Brain microvascular endothelial cell (primary cell): ENCODE measurements at regions not wholly inside any gene's neighbourhood (a gene's known extent, or its start where the extent isn't known, plus 50 kb on each side); places are given as distances from the start of the nearest gene placed in this dataset.

Source experiments
- DNase-seq: peaks from one replicate; pipeline ENCODE4 v3.0.0-alpha.2; 2020
- H3K27ac ChIP-seq: fragments of 250-450 bp; sonication (Bioruptor Pico); 2 replicates; pipeline ENCODE4 v1.5.1; 2020; ENCODE audit warnings: mild to moderate bottlenecking, moderate library complexity
- H3K27me3 ChIP-seq: fragments of 250-450 bp; sonication (Bioruptor Pico); replicated peaks from 2 replicates; pipeline ENCODE4 v1.5.1; 2020; ENCODE audit warnings: mild to moderate bottlenecking
- H3K36me3 ChIP-seq: fragments of 250-450 bp; sonication (Bioruptor Pico); replicated peaks from 2 replicates; pipeline ENCODE4 v1.5.1; 2020; ENCODE audit warnings: mild to moderate bottlenecking
- H3K4me3 ChIP-seq: 2 replicates; pipeline ENCODE4 v1.5.1; 2011; ENCODE audit warnings: low read depth, mild to moderate bottlenecking, control low read depth, low read length, moderate library complexity
- CTCF ChIP-seq: IDR thresholded peaks from 2 replicates; pipeline ENCODE4 v1.5.1; 2011; ENCODE audit warnings: low read depth, mild to moderate bottlenecking, moderate library complexity, low read length, control low read depth, inconsistent platforms; ENCODE audit errors: missing control alignments
- in situ Hi-C: cut with HindIII; loops from 2 replicates; pipeline ENCODE4 v1.10.0; 2017; ENCODE audit warnings: low sequenced_read_pairs, low pct_ligation_motif_present

- no peak for TF ChIP-seq CTCF
- no peak for DNase-seq
- in situ Hi-C loops, result no loop called here
- H3K27ac ChIP-seq, result no peak overlapping the region
- H3K36me3 ChIP-seq, result no peaks in the 10 kb centered on the region
- H3K4me3 ChIP-seq, result no peak overlapping the region
- H3K27me3 ChIP-seq, result no peaks in the 10 kb centered on the region
Observed at GRCh38 chr7:133202942-133203341, 49.9 kb upstream of the EXOC4 start.
